ENCODE measurements at regions not wholly inside any gene's neighbourhood (a gene's known extent, or its start where the extent isn't known, plus 50 kb on each side); places are given as distances from the start of the nearest gene placed in this dataset.

GRCh38 chr7:93015101-93015778 lies 102.5 kb downstream of the SAMD9 start:
- no peak for DNase-seq

GRCh38 chr7:93014410-93014809 lies 103.4 kb downstream of the SAMD9 start:
- no peak for DNase-seq

DNA sequence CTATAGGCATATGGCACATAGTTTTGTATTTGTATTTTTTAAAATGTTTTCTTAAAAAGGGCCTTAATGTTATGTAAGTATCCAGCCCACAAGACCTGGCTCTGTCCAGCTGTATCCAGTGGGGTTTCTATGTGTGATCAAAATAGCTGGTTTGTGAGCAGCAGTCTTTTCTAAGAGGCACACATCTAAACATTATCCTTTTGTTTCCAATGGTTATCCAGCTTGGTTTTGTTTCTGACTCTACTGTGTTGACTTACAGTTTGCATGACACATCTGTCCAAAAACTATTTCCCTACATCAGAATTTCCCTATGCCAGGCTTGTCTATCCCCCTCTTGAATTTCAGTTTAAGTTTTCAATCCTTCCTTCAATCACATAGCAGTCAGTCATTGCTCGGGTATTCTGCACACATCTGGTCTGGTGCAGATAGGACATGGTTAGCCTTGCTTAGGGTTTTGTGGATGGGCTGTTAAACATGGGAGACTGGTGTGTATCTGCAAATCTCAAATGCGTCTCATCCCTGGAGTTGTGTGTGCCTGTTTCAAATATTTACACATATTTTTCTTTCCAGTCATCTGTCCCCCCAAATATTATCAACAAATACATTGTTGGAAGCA lies 104.2 kb downstream of the SAMD9 start:
- DNase-seq = peak; percentile 41

DNA sequence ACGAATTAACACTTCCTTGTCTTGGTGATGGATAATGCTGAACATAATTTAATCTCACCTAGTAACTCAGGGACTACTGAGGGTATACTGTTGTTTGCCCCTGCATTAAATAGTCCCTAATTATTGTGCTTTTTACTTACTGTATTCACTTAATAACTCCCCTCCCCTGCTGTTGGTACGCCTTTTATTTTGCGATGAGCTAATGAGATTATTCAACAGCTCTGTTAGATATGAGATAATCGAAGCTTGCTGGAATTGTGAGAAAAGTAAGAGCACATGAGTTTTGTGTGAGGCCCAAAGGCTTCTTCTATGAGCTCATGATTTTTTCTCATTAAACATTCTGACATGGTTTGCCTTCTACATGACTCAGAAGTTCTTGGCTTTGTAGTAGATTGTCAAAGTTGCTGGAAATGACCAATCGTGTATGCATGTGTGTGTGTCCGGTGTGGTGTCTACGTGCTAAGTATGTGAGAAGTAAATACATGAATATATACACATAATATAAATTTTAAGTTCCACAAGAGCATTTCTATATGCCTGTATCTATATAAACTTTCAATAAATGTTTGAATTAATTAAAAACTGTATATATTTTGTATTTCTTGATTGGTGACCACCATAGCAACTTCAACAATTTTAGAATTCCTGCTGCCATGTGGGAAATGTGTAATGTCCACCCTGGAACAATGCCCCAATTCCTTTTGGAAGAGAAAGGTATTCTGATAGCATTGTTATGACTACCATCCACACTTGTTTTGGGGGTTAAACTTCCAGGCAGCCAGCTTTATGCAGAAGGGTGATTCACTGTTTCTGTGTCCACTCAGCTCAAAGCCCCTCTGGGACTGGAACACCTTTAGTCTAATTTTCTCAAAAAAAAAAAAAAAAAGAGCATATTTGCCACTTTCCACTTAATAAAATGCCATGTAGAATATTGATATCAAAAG lies 106.2 kb downstream of the SAMD9 start:
- no peak for DNase-seq

DNA sequence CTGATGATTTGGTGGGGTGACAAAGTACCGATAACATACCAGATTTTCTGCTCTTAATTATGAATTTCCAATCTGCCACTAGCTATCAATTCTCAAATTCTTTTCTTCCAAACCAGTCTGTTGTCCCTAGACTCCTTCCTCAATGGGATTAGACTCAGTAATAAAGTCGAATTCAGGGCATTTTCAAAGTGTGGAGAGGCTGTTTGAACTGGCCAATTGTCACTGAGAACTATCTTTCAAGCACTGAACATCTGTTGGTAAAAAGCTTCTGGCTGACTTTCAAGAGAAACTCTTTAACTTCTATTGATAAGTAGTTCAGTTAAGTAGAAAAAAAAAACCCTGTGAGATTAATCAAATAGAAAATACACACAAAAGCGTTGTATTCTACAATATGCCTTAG lies 108.9 kb downstream of the SAMD9 start:
- peak; percentile 81 for DNase-seq

DNA sequence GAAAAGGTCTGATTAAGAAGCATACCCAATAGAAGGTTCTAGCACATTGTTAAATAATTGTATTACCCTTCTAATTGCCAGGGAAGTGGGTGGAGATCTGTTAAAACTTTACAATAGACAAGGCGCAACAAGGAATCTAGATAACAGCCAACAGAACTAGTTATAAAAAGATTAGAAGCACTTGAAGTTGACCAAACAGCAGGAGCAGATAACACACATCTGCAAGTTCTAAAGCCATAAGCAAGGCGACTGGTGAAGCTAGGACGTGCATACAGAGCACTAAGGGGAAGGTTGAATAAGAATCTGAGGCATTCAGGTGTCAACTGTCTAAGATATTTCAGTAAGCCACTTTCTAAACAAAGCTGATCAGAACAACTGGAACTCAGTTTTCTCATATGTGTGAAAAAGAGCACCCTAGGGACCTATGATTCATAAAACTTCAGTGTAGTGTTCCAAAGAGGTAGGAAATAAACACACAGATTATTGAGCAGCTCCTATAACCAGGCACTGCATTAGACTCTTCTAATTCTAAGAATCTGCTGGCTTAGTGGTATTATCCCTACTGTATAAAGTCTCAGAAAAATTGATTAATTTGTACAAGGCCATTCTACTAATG lies 111.2 kb downstream of the SAMD9 start:
- DNase-seq = peak; percentile 89

- DNase-seq = peak; percentile 93
Measured at GRCh38 chr7:93004906-93005305, 112.9 kb downstream of the SAMD9 start.

- DNase-seq = no peak
Measured at GRCh38 chr7:92997719-92998118, 120.1 kb downstream of the SAMD9 start.

DNA sequence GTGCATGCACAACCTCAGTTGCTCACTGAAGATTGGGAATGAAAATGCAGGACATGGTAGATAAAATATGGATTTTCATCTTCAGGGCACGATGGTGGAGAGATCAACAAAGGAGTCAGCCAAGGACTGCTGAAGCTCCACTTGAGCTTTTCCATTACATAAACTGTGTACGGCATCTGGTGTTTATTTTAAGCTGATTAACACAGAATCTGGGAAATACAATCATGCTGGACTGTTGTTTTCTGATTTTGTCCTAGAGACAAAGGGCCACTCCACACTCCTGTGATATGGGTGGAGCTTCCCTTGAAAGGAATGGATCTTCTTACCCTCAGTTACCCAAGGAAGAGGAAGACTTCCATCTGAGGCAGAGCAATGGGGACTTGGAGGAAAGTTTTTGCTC lies 120.6 kb downstream of the SAMD9 start:
- no peak for DNase-seq

DNA sequence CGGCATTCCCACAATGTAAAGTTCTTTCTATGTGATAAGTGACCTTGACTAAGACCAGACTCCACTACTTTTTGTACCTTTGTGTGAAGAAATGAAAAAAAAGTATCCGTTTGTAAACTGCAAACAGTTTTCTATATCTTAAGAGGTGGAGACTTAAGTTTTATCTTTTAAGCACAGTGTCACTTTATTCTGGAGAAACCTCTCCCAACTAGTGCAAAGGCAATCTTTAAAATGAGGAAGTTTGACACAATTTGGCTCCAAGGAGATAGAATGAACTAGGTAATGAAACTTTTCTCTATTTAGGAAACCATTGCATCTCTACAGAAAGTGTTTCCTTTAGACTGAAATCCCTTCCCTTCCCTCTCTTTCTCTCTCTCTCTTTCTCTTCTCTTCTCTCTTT lies 122.9 kb downstream of the SAMD9 start:
- DNase-seq = peak; percentile 56

GRCh38 chr7:92992932-92993331 lies 124.8 kb downstream of the SAMD9 start:
- no peak for DNase-seq

DNA sequence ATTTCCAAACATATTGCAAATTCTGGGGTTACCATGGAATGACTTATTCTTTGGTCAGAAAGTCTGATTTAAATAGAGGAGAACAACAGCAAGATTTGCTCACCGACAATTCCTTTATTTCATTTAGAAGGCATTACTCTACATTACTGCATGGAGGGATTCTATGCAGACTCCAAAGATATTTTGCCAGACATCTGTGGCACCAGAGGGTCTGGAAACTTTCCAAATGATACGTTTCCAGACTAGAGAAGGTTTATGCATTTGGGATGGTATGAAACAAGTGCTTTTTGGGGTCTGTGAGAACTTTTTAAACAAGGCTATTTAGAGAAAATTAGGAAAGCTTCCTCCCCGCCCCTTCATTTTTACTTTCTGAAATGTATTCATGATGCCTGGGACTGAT lies 125.3 kb downstream of the SAMD9 start:
- no peak for DNase-seq

GRCh38 chr7:92991190-92991589 lies 126.6 kb downstream of the SAMD9 start:
- no peak for DNase-seq

- DNase-seq = no peak
Measured at GRCh38 chr7:92988941-92989545, 128.7 kb downstream of the SAMD9 start.

DNA sequence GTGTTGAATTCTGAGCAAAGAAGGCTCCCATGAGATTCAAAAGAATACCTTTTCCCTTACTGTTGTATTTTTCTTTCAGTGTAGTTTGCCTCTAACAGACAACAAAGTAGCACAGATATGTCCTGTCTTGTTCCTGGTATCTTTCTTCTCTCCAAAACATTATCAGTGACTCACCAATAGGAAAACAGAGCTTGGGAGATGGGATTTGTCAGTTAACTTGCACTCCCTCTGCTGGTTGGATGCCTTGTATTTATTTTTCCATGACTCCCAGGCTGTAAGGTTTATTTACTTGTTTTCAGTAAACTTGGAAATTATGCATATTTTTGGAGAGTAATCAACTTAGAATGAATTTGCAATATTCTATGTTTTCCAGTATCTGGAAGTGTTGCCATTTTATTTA lies 129.7 kb downstream of the SAMD9 start:
- peak; percentile 44 for DNase-seq

- no peak for DNase-seq
Measured at GRCh38 chr7:92987538-92987937, 130.2 kb downstream of the SAMD9 start.

- DNase-seq = no peak
Measured at GRCh38 chr7:92987095-92987494, 130.7 kb downstream of the SAMD9 start.

- no peak for DNase-seq
Measured at GRCh38 chr7:92982928-92983327, 134.9 kb downstream of the SAMD9 start.

DNA sequence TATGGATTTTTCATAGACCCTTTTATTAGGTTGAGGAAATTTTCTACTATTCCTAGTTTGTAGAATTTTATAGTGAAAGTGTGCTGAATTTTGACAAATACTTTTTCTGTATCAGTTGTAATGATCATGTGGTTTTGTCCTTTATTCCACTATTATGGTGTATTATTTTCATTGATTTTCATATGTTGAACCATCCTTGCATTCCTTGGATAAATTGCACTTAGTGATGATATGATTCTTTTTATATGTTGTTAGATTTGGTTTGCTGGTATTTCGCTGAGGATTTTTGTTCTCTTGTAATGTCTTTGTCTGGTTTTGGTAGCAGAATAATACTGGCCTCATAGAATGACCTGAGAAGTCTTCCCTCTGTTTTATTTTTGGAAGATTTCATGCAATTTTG lies 140.6 kb upstream of the CDK6 start:
- no peak for DNase-seq

DNA sequence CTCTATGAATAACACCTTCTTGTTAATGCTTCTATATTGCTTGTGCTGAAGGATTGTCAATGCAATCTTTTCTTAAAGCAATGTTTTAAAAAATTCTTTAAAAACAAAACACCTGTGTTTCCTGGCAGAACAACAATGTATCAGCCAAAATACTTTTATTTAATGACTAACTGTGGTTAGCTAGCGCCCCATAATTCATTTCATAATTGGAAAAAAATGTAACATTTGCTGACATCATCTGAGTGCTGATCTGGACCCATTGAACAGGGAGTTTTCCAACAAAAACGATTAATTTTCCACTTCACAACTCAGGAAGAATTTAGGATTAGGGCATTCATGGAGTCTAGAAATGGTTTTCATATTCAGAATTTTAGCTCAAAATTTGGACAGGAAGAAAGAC lies 137.6 kb upstream of the CDK6 start:
- no peak for DNase-seq

DNA sequence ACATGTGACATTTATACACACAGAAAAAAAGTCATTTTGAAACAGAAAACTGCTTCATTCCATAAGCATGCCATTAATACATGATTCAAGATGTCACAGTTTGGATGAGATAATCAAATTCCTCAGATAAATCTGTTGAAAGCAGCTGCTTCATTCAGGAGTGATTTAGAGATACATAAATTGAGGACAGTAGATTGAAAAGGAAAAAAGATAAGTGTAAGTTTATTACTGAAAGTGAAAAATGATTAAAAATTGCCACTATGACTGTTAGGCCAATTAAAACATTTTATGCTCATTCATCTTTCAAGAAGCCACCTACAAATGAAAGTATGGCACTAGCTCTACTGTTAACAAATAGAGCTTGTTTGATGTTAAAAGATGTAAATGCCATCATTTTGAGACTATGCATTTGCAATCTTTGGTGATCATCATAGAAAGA lies 136.9 kb upstream of the CDK6 start:
- no peak for DNase-seq

- no peak for DNase-seq
Measured at GRCh38 chr7:92972441-92972840, 136.1 kb upstream of the CDK6 start.

DNA sequence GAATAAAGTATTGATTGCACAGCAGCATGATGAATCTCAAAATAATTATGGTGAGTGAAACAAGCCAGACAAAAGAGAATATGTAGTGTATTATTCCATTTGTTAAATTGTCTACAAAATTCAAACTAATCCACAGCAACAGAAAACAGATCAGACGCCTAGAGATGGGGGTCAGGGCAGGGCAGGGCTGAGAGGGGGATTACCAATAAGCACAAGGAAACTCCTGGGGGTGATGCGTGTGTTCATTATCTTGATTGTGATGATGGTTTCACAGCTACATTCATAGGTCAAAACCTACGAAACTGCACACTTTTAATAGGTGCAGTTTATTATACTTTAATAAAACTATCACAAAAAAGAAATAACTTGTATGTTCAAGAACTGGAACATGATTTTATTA lies 132.7 kb upstream of the CDK6 start:
- DNase-seq = no peak

Data from hematopoietic multipotent progenitor cell treated with erythropoietin and hydrocortisone succinate and interleukin-3 and kit ligand, for 8 days (in vitro differentiated cells).